ENCODE measurements at regions not wholly inside any gene's neighbourhood (a gene's known extent, or its start where the extent isn't known, plus 50 kb on each side); places are given as distances from the start of the nearest gene placed in this dataset.

DNA sequence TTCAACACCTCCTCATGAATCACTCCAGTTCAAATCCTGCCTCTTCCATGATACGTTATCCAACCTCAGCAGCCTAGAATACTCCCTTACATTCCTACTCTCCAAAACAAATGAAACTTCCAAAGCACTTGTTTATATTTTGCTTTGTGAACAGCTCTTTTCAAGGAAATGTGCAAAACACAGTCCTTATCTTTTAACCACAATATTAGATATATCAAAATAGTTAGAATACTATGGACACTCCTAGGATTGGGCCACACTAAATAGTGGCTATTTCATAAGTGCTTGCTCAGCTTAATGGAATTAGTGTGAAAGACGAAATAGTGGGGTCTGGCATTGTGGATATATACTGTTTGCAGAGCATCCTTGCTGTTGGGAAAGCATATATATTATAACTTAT, 173.5 kb downstream of the ZC3H11B start:
- TF ChIP-seq, protein P1, sequence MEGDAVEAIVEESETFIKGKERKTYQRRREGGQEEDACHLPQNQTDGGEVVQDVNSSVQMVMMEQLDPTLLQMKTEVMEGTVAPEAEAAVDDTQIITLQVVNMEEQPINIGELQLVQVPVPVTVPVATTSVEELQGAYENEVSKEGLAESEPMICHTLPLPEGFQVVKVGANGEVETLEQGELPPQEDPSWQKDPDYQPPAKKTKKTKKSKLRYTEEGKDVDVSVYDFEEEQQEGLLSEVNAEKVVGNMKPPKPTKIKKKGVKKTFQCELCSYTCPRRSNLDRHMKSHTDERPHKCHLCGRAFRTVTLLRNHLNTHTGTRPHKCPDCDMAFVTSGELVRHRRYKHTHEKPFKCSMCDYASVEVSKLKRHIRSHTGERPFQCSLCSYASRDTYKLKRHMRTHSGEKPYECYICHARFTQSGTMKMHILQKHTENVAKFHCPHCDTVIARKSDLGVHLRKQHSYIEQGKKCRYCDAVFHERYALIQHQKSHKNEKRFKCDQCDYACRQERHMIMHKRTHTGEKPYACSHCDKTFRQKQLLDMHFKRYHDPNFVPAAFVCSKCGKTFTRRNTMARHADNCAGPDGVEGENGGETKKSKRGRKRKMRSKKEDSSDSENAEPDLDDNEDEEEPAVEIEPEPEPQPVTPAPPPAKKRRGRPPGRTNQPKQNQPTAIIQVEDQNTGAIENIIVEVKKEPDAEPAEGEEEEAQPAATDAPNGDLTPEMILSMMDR (conservative IDR thresholded peaks at IDR 0.05; ENCODE audit: low read depth, low read length): no peak
- no peak for TF ChIP-seq EZH2 (IDR thresholded peaks at IDR 0.05; ENCODE audit: borderline replicate concordance, low read depth, low read length, poor library complexity, severe bottlenecking)
